ENCODE measurements at regions not wholly inside any gene's neighbourhood (a gene's known extent, or its start where the extent isn't known, plus 50 kb on each side); places are given as distances from the start of the nearest gene placed in this dataset.
"Not testable (repeated sequence)": the region's sequence is repeated elsewhere in the genome, so short reads cannot be mapped to it uniquely, and the experiment has no call there.

DNA sequence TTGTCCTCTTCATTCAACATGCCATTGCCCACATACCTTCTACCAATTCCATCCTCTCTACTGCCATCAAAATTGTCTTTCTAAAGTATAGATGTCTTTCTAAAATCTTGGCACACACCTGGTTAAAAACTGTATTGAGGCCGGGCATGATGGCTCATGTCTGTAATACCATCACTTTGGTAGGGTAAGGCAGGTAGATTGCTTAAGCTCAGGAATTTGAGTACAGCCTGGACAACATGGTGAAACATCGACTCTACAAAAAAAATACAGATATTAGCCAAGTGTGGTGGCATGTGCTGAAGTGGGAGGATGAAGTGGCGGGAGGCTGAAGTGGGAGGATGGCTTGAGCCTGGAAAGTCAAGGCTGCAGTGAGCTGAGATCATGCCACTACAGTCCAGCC is 412.1 kb downstream of the TMEM38B start:
- DNase-seq (ENCODE audit: low spot score): no peak

- DNase-seq (ENCODE audit: low spot score): no peak
These were observed 413.4 kb downstream of the TMEM38B start for GRCh38 chr9:106107716-106108115.

GRCh38 chr9:106109706-106110105 is 415.4 kb downstream of the TMEM38B start:
- DNase-seq (ENCODE audit: low spot score): not testable (repeated sequence)

- DNase-seq (ENCODE audit: low spot score): no peak
These were observed 416.1 kb downstream of the TMEM38B start for GRCh38 chr9:106110483-106110882.

- DNase-seq (ENCODE audit: low spot score): no peak
These were observed 416.8 kb downstream of the TMEM38B start for GRCh38 chr9:106111039-106111730.

DNA sequence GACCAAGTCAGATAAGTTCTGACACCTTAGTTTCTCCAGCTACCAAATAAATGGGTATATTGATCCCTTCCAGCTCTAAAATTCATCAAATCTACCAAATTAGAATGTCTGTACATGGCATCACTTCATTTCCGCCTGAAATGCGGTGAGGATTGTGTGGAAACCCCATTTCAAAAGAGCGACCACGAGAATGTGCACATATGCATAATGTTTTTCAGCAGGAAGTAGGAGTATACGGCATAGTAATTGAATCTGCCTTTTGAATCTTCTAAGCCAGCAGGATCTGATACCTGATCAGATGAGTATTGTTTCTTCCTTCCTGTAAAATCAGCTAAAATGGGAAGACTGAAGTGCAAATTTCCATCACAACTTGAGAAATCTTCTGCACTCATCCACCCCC is 418.6 kb downstream of the TMEM38B start:
- DNase-seq (ENCODE audit: low spot score): no peak

DNA sequence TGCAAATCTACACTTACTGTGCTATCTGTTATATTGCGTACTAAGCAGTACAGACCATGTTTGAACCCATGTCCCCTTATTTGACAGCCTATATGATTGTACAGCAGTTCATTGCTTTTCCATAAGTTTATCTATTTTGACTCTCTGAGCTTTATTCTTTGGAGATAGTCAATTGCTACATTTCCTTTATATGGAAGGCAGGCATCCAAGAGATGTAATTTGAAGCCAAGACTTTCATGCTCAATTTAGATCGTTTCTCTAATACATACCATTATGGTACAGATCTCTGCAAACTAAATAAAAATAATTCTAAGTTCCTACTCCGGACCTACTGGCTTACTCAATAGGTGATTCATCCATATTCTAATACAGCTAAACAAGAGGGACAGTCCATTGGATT is 424.8 kb downstream of the TMEM38B start:
- DNase-seq (ENCODE audit: low spot score): no peak

DNA sequence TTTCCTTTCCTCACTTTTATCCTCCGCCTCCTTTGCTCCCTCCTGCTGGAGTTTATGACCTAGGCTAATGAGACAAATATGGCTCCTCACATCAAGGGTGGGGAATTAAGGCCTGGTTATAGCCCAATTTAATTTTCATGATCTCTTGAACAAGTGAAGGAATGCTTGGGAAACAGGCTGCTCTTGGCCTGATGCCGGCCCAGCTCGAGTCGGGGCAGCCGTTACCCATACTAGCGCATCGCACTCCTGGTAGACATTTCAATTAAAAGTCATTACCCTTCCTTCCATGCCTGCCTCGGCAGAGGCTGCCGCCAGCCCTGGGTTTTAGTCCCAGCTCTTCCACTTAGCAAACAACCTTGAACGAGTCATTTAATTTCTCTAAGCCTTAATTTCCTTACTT is 425.7 kb downstream of the TMEM38B start:
- DNase-seq (ENCODE audit: low spot score): no peak

DNA sequence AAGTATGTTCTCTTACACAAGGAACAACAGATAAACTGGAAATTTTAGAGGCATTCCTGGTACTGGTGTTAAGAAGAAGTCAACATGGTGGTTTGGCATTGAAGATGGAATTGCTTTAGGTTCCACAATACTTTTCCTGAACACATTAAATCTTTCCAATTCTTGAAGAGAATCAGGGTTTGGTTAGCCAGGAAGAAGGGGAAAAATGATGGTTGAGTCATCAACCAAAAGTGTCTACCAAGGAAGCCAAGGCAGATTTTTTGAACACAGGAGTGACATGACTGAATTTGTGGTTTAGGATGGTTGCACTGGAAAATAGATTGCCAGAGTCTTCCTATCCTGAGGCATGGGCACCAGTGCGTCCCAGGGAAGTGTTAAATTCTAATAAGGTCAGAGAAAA is 433.4 kb downstream of the TMEM38B start:
- DNase-seq (ENCODE audit: low spot score): no peak

DNA sequence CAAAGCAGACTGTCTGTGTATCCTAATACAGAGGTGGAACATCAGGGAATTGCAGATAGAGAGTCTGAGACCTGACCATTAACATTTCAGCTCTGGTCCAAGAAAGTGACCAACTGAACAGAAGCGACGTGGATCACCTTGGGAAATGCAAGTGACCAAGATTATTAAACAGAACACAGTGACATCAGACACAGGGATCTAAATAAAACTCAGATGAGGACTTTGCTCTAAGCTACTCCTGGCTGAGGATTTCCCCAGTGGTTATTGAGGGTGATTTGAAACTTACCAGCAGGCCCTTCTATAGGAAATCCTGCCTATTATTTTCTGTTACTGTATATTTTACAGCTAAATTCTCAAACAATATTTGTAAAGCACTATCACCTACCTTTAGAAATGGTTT is 436.0 kb downstream of the TMEM38B start:
- no peak for DNase-seq (ENCODE audit: low spot score)

DNA sequence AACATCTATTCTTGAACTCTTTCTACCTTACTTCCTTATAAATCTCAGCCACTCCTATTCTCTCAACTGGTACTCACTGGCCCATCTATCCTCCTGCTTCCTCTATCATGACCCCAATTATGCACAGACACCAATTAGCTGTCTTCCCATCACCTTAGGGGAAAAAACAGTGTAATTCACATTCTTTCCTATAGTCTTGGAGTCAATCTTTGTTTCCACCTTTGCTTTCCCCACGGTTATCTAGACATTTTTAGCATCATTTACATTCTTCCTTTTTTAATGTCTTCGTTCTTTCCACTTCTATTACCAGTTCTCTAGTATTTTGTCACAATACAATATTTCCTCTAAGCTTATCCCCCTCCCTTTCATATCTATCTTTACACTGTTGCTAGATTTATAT is 449.4 kb downstream of the TMEM38B start:
- DNase-seq (ENCODE audit: low spot score): no peak

DNA sequence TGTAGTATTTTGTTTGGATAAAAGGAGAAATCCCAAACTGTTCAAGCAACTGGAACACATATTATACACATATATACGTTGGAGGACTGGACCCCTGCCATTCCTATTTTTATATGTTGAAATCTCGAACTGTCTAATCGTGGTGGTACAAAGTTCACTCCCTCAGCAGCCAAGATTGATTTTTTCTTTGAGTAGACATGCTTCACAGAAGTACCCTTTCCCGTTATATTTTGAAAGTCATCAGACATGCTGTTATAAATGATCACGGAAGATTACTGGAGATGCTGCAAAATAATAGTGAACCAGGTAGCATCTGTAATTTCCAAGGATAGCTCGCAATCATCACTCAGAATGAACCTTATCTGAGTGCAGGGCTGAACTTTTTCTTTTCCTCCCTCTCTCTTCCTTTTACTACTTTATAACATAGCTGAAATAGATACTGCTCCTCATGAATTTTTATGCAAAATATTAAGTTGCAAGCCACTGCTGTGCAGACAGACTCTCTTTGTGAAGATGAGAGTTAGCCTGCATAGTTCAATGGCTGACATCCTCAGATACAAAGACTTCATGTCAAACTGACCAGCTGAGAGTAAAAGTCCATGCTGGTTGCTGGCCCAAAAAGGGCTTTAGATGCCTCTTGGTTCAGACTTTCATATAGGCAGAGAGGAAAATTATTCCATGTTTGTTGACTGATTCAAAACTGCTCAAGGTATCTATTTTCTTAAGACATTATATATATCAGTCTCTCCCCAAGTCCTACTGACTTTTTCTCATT is 451.9 kb downstream of the TMEM38B start:
- DNase-seq (ENCODE audit: low spot score): no peak

DNA sequence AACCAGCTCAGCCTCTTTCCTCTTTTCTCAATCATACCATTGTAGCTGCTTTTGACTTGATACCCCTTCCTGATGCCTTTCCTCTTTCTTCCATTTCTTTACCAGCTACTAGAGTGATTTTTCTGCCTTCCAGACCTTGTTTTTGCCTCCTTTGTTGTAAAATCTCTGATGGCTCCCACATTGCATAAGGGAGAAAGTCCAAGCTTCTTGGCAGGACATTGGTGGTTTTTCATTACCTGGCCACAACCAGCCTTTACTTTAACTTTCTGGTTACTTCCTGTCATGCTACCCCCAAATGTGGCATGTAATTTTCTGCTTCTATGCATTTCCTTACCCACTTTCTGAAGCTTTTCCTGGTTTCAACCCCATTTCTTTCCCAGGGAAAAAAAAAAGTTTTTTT is 452.5 kb downstream of the TMEM38B start:
- no peak for DNase-seq (ENCODE audit: low spot score)

DNA sequence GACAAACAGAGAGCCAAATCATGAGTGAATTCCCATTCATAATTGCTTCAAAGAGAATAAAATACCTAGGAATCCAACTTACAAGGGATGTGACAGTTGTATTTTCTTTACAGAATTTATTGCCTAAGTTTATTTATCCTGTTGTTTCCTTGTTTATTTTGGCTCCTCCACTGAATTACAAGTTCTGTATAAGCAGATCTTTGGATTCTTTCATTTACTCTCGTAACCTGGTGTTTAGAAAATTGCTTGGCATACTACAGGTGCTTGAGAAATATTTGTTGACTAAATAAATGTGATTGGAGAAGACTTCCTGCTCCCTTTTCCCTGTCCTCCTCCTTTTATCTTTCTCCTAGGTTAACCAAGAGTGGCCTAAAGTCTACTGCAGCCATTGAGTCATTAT is 455.6 kb downstream of the TMEM38B start:
- no peak for DNase-seq (ENCODE audit: low spot score)

DNA sequence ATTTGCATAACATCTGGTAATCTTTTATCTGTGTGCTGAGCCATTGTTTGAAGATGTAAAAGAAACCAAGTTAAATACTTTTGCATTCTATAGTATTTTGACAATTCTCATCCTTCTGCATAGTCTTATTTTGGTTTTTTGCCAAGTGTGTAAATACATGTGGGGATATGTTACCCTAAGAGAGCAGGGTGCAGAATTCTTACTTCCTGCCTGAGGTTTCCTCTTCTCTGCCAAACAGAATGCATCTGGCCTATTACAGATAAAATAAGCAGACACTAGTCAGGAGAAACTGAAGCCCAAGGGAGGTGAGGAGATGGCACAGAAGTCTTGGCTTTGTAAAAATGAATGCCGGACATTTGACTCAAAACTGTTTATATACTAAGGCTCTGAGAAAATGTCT is 462.1 kb downstream of the TMEM38B start:
- no peak for DNase-seq (ENCODE audit: low spot score)

GRCh38 chr9:106172265-106172664 is 477.9 kb downstream of the TMEM38B start:
- DNase-seq (ENCODE audit: low spot score): no peak

- DNase-seq (ENCODE audit: low spot score): no peak
These were observed 480.0 kb downstream of the TMEM38B start for GRCh38 chr9:106174346-106174745.

DNA sequence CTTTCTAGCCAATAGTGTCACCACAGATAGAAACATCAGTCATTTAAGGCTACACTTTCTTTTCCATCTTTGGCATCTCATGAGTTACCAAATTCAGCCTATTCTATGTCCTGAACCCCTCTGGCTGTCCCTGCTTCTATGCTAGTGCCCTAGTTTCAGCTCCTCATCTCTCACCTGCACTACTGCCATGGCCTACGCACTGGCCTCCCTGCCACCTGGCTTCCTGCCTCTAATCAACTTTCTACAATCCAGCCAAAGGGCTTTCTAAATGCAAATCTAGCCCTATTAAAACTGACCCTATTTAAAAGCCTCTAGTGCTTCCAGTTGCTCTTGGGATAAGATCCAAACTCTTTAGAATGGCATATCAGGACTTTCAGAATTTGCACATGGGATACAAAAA is 482.9 kb downstream of the TMEM38B start:
- DNase-seq (ENCODE audit: low spot score): no peak

DNA sequence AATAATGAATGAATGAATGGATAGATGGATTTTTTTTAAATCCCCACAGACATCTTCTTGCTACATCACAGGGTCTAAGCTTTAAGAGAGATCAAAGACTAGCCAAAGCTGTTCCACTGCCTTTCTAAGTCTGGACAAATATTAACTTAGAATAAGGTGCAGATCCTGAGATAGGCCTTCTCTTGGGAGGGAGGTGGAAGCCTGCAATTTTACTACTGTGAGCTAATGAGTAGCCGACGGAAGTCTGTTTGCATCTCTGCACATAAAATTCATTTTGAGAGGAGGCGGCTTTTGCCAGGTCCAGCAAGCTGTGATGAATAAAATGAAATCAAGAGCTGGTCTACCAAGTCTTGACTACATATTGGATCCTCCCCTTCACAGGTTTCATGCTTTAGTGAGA is 484.9 kb downstream of the TMEM38B start:
- DNase-seq (ENCODE audit: low spot score): no peak

- DNase-seq (ENCODE audit: low spot score): not testable (repeated sequence)
These were observed 509.6 kb downstream of the TMEM38B start for GRCh38 chr9:106203815-106204516.

DNA sequence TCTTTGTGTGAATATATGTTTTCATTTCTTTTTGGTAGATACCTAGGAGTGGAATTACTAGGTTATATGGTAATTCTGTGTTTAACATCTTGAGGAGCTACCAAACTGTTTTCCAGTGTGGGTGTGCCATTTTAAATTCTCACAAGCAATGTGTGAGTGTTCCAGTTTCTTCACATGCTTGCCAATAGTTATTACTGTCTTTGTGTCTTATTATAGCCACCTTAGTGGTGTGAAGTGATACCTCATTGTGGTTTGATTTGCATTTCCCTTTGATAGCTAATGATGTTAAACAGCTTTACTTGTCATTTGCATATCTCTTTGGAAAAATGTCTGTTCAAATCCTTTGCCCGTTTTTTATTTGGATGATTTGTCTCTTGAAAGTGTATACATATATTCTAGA is 513.0 kb downstream of the TMEM38B start:
- DNase-seq (ENCODE audit: low spot score): no peak

DNA sequence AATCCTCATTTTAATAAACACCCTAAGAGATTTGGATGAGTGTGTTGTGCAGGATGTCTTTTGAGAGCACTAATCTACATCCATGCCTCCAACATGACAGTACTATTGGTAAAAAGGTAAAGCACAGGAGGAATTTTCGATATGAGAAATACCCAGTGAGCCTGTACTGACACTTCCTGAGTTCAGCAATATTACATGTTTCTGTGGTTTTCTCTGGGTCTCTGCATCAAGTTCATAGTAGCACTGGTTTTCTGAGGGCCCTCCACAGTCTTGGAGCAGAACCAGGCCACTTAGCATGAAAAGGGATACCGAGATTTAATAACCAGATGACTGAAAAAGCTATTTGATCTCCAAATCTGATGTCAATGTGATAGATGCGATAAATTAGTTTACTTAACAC is 524.1 kb downstream of the TMEM38B start:
- DNase-seq (ENCODE audit: low spot score): no peak

GRCh38 chr9:106218854-106219253 is 524.5 kb downstream of the TMEM38B start:
- DNase-seq (ENCODE audit: low spot score): no peak

Data from ureter (tissue), 1 donor.